Neural cell (in vitro differentiated cells): ENCODE measurements at regions not wholly inside any gene's neighbourhood (a gene's known extent, or its start where the extent isn't known, plus 50 kb on each side); places are given as distances from the start of the nearest gene placed in this dataset.

Source experiments
- CTCF ChIP-seq: fragments of 450-650 bp; IDR thresholded peaks from 2 replicates; pipeline ENCODE4 v1.5.1; 2014; ENCODE audit warnings: antibody characterized with exemption, mild to moderate bottlenecking, moderate library complexity; ENCODE audit not compliant: poor library complexity, severe bottlenecking
- EP300 ChIP-seq: fragments of 450-650 bp; conservative IDR thresholded peaks from 2 replicates; pipeline ENCODE4 v1.6.1; 2014; ENCODE audit warnings: antibody characterized with exemption, mild to moderate bottlenecking, moderate library complexity; ENCODE audit not compliant: poor library complexity, severe bottlenecking
- EZH2 ChIP-seq: fragments of 200-600, 300-800 bp; shearing (Covaris generic), sonication (generic); IDR thresholded peaks from 2 replicates; pipeline ENCODE4 v1.6.1; 2014; ENCODE audit warnings: antibody characterized with exemption, low read length, borderline replicate concordance, mild to moderate bottlenecking; ENCODE audit not compliant: insufficient read depth, poor library complexity, severe bottlenecking
- MXI1 ChIP-seq: fragments of 450-650 bp; conservative IDR thresholded peaks from 2 replicates; pipeline ENCODE4 v1.6.1; 2014; ENCODE audit warnings: antibody characterized with exemption, mild to moderate bottlenecking; ENCODE audit not compliant: poor library complexity, severe bottlenecking
- POLR2AphosphoS5 ChIP-seq: IDR thresholded peaks from 2 replicates; pipeline ENCODE4 v1.6.1; 2012
- RAD21 ChIP-seq: fragments of 450-650 bp; conservative IDR thresholded peaks from 2 replicates; pipeline ENCODE4 v1.6.1; 2014; ENCODE audit warnings: antibody characterized with exemption, mild to moderate bottlenecking, moderate library complexity
- REST ChIP-seq: IDR thresholded peaks from 2 replicates; pipeline ENCODE4 v1.6.1; 2012; ENCODE audit warnings: borderline replicate concordance
- SMC3 ChIP-seq: fragments of 450-650 bp; conservative IDR thresholded peaks from 2 replicates; pipeline ENCODE4 v1.6.1; 2014; ENCODE audit warnings: antibody characterized with exemption, mild to moderate bottlenecking, moderate library complexity; ENCODE audit not compliant: poor library complexity
- TAF1 ChIP-seq: IDR thresholded peaks from 2 replicates; pipeline ENCODE4 v1.6.1; 2012; ENCODE audit warnings: low read depth

GRCh38 chr1:18549906-18550305, 69.2 kb downstream of the KLHDC7A start:
- TF ChIP-seq CTCF (no peak), EZH2 (no peak), RAD21 (no peak), EP300 (no peak), MXI1 (no peak), POLR2AphosphoS5 (no peak), TAF1 (no peak), REST (no peak), SMC3 (no peak)
